GM18858 (cell line): ENCODE measurements at regions not wholly inside any gene's neighbourhood (a gene's known extent, or its start where the extent isn't known, plus 50 kb on each side); places are given as distances from the start of the nearest gene placed in this dataset.

ENCODE experiments used
- ATAC-seq: cut with Tn5 transposase; IDR thresholded peaks from one replicate; pipeline ENCODE4 v1.9.1; 2021; ENCODE audit not compliant: unreplicated experiment

GRCh38 chr4:4606321-4606720, 64.5 kb upstream of the STX18 start:
- ATAC-seq = no peak

DNA sequence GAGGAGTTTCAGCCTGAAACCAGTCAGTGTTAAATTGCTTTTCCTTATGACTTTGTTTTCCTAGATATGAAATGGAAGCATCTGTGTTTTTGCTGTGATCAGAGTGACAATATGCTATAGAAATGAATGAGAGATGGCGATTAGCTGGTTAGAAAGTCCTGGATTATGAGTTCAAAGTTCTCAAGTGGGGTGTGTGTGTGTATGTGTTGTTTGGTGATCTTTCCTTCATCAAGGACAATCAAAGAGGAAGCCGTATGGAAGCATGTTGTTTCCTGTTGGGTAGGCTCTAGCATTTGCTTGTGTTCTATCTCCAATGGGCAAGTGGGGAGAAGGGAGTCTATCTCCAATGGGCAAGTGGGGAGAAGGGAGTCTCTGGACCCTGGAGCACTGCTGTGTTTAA, 64.0 kb upstream of the STX18 start:
- no peak for ATAC-seq

DNA sequence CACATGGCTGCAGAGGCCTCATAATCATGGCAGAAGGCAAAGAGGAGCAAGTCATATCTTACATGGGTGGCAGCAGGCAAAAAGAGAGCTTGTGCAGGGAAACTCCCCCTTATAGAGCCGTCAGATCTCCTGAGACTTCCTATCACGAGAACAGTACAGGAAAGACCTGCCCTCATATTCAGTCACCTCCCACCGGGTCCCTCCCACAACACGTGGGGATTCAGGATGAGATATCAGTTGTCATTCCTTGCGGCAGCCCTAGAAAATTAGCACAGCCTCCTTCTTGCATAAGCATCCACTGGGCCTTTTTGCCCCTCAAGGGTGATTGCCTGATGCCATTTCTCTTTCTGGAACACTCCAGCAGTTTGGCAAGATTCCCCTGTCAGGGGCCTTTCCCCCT, 61.7 kb upstream of the STX18 start:
- no peak for ATAC-seq

GRCh38 chr4:4603067-4603466, 61.2 kb upstream of the STX18 start:
- no peak for ATAC-seq

DNA sequence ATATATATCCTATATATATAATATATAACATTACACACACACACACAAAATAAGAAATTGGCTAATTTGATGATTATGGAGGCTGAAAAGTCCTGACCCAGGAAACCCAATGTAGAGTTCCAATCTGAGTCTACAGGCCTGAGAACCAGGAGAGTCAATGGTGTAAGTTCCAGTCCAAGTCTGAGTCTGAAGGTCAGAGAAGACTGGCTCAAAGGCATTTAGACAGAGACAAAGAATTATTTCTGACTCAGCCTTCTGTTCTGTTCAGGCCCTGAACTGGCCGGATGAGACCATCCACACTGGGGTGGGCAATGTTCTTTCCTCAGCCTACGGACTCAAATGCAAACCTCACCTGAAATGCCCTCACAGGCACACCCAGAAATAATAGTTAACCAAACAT, 60.6 kb upstream of the STX18 start:
- ATAC-seq = no peak

DNA sequence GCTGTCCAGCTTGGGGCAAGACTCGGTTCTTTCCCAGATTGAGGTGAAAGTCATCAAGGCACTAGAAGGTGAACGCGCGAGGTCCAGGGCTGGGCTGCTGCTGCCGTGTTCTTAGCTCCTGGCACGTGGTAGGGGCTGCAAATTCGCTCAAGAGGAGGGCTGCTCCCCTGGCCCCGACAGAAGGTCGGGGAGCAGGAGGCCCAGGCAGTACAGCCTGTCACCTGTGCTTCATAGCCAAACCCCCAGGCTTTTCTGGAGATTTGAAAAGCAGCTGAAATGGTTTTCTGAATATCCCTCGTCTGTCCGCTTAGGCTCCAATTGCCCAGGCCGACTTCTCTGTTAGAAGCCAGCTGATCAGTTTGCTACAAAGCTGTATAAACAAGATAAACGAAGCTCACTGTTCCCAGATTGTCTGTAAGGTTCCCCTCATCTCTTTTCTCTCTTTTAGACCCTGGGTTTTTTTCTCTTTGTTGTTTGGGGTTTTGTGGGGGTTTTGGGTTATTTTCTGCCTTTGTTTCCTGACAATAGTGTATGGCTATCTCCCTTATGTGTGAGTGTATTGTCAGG, 60.0 kb upstream of the STX18 start:
- ATAC-seq = no peak

DNA sequence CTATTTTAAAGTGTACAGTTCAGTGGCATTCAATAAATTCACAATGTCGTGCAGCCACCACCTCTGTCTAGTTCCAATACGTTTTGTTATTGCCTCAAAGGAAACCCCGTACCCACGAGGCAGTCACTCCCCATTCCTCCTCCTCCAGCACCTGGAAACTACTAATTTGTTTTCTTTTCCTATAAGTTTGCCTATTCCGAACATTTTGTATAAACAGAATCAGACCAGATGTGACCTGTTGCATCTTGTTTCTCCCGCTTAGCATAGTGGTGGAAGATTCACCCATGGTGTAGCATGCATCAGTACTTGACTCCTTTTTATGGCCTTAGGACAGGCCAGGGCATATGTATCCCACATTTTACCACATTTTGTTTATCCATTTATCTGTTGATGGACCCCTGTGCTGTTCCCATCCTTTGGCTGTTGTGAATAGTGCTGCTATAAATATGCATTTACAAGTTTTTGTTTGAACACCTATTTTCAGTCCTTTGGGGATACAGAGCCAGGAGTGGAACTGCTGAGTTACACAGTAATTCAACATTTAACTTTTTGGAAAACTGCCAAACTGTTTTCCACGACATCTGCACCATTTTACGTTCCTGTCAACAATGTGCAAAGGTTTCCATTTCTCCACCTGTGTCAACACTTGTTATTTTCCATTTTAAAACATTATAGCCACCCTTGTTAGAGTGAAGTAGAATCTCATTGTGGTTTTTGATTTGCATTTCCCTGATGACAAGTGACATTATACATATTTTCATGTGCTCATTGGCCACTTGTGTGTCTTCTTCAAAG, 57.8 kb upstream of the STX18 start:
- ATAC-seq = no peak

DNA sequence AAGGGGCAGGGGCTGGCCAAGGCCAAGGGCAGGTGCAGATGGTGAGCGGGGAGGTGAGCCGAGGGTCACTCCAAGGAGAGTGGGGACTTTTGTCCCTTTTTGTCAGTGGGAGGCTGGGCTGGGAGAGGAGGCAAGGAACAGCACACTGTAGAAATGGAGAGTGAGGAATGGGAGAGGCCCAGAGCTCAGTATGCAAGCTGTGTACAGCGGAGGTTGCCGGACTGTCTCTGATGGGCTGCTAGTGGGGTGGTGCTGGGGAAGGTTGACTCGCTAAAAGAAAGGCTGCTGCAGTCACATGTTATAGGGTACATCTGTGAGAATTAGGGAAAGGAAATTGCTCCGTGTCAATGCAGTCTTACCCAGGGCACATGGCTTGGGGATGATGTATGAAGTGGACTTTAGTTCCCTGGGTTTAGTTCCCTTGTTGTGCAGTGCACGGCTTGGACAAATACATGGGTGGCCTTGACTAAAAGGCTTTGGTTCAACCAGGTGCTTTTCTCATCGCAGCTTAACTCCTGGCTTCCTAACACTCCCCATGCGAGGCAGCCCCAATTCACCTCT, 57.1 kb upstream of the STX18 start:
- ATAC-seq = no peak

- no peak for ATAC-seq
Measured at GRCh38 chr4:4596720-4597119, 54.9 kb upstream of the STX18 start.

- ATAC-seq = no peak
Measured at GRCh38 chr4:4595252-4595651, 53.4 kb upstream of the STX18 start.

GRCh38 chr4:4594285-4594920, 52.6 kb upstream of the STX18 start:
- no peak for ATAC-seq

DNA sequence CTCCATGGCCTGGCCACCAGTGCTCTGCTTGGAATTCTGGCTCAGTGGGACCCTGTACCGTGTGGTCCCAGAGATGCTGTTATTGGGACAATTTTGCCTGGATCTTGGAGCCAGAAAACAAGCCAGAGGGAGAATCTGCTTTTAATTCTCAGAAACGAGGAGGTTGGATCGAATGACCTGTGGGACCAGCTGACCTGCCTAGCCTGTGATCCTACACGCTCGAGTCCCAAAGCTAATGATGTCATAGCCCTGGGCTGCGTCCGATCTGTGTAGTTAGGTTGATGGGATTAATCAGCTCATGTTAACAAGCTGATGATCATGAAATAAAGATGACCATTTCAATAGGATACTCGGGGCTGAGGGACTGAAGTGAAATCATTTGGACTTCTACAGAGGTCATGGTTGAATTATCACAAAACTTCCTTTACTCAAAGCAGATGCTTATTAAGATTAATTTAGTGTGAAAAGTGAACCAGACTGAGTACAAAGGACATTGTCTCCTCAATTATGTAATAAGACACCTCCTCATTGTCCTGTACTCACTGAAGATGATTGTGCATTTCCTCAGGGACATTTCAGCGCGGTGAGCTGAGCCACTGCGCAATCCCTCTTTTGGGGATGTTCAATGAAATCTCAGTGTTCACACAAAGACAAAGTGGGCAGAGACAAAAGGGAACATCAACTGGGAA, 51.9 kb upstream of the STX18 start:
- ATAC-seq = no peak

- ATAC-seq = no peak
Measured at GRCh38 chr4:4592414-4592813, 50.6 kb upstream of the STX18 start.
